ENCODE measurements at regions not wholly inside any gene's neighbourhood (a gene's known extent, or its start where the extent isn't known, plus 50 kb on each side); places are given as distances from the start of the nearest gene placed in this dataset.

DNA sequence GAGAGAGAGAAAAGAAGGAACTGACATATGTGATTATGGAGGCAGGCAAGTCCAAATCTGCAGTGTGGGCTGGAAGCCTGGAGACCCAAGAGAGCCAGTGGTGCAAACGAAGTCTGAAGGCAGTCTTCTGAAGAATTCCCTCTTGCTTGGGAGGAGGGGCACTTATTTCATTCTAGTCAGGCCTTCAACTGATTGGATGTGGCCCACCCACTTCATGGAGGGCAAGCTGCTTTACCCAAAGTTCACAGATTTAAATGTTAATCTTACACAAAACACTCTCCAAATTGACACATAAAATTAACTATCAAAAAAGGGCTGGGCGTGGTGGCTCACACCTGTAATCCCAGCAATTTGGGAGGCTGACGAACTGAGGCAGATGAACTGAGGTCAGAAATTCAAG, 103.5 kb upstream of the RAB3GAP2 start:
- 79% methylated on average over 3 of the region's 3 CpGs; no CpG with 5 or more reads in 1 of the 2 experiments for WGBS, 2 experiments (ENCODE audit: extremely low coverage in 1 of 2, insufficient coverage in 1 of 2, insufficient read length in 1 of 2, insufficient replicate concordance in 2 of 2, low coverage in 1 of 2, low lambda C conversion rate in 2 of 2, missing lambda C conversion rate in 1 of 2)
- Histone ChIP-seq H3K9ac (replicated peaks in 1 of 4; ENCODE audit: extremely low read depth in 1 of 4, low read depth in 3 of 4, low read length in 3 of 4) (no peak overlapping the region), H3K79me1 (ENCODE audit: low read depth, low read length) (no peaks in the 10 kb centered on the region), H3K14ac (ENCODE audit: insufficient read length) (no peak overlapping the region), H4K5ac (ENCODE audit: insufficient read length, low read depth, low read length) (no peak overlapping the region), H3K4me3 (ENCODE audit: extremely low read depth in 1 of 4, insufficient read depth in 2 of 4, low read depth in 3 of 4, low read length in 4 of 4) (no peak overlapping the region), H3K9me3 (ENCODE audit: insufficient read depth in 2 of 2, low read depth in 1 of 2, low read length in 1 of 2) (no peaks in the 10 kb centered on the region), H2BK20ac (ENCODE audit: low read length) (no peak overlapping the region), H4K8ac (ENCODE audit: extremely low read depth, insufficient read depth, low read length) (no peak overlapping the region), H3K4me1 (replicated peaks in 1 of 4; ENCODE audit: control insufficient read depth in 3 of 4, insufficient read depth in 4 of 4, low read length in 3 of 4) (peaks cover 0 to 2% (median 0%) of the 10 kb centered on the region in 4 experiments; a peak in 3 of 7 replicates), H2BK5ac (ENCODE audit: low read depth, low read length) (no peak overlapping the region), H3K56ac (replicated peaks; ENCODE audit: insufficient read length, low read depth, low read length) (no peak overlapping the region), H3K23me2 (ENCODE audit: low read depth, low read length) (no peaks in the 10 kb centered on the region), H2AFZ (ENCODE audit: low read length) (no peak overlapping the region), H3K4me2 (ENCODE audit: insufficient read depth in 1 of 2, low read depth in 2 of 2, low read length in 2 of 2) (no peak overlapping the region), H3K4ac (replicated peaks; ENCODE audit: insufficient read length, low read depth, low read length) (no peak overlapping the region), H3K27ac (ENCODE audit: low read depth, low read length) (no peak overlapping the region), H3K79me2 (ENCODE audit: control insufficient read depth in 1 of 2, insufficient read depth in 2 of 2, low read length in 2 of 2) (no peaks in the 10 kb centered on the region), H3K36me3 (ENCODE audit: control insufficient read depth in 2 of 4, insufficient read depth in 4 of 4, low read length in 3 of 4) (no peaks in the 10 kb centered on the region), H2AK5ac (ENCODE audit: low read depth, low read length) (no peak overlapping the region), H2BK120ac (replicated peaks; ENCODE audit: low read depth, low read length) (no peak overlapping the region), H4K20me1 (replicated peaks in 1 of 2; ENCODE audit: control insufficient read depth in 1 of 2, insufficient read depth in 2 of 2, low read length in 2 of 2) (no peaks in the 10 kb centered on the region), H2BK12ac (ENCODE audit: low read depth, low read length) (no peak overlapping the region), H4K91ac (replicated peaks; ENCODE audit: insufficient read length, low read length) (no peak overlapping the region), H3K18ac (ENCODE audit: extremely low read depth, low read length) (no peak overlapping the region), H3K23ac (ENCODE audit: insufficient read length) (no peak overlapping the region), H3K27me3 (replicated peaks in 1 of 4; ENCODE audit: control insufficient read depth in 3 of 4, extremely low read depth in 1 of 4, insufficient read depth in 3 of 4, low read length in 3 of 4) (no peaks in the 10 kb centered on the region), H2BK15ac (ENCODE audit: low read length) (no peak overlapping the region)
- FAIRE-seq = no peak
- TF ChIP-seq TCF12 (IDR thresholded peaks at IDR 0.05; ENCODE audit: low read depth, low read length) (no peak), FOSL1 (IDR thresholded peaks at IDR 0.05; ENCODE audit: insufficient read depth, low read depth, low read length) (no peak), SIRT6 (IDR thresholded peaks at IDR 0.05; ENCODE audit: low read length) (no peak), BACH1 (IDR thresholded peaks at IDR 0.05; ENCODE audit: low read length) (no peak), HDAC6 (IDR thresholded peaks at IDR 0.05; ENCODE audit: low read depth, low read length) (no peak), RXRA (IDR thresholded peaks at IDR 0.05; ENCODE audit: insufficient read depth, low read depth, low read length) (no peak), ATF2 (IDR thresholded peaks at IDR 0.05; ENCODE audit: low read length) (no peak), SIN3A (conservative IDR thresholded peaks at IDR 0.05 in 1 of 2, IDR thresholded peaks at IDR 0.05 in 1 of 2; ENCODE audit: low read depth in 1 of 2, low read length in 2 of 2) (no peak), KDM4A (IDR thresholded peaks at IDR 0.05; ENCODE audit: low read depth, low read length, severe bottlenecking) (no peak), TBP (IDR thresholded peaks at IDR 0.05; ENCODE audit: low read depth, low read length) (no peak), SP2 (IDR thresholded peaks at IDR 0.05; ENCODE audit: low read length) (no peak)
- DNase-seq (ENCODE audit: low read depth in 1 of 2, low spot score in 2 of 2) = no peak
- ChIA-PET CTCF (ENCODE audit: partially characterized antibody) (interaction anchor here (0.7 to 8.2 kb wide), 8 partner anchors 24 to 1011 kb away, joined by 3 to 45 read pairs (median 3); no protein-coding TSS in a partner anchor), POLR2A (ENCODE audit: partially characterized antibody) (interaction anchor here (0.6 kb wide), 1 partner anchor 154 kb away, joined by 3 read pairs; no protein-coding TSS in a partner anchor)

Data from H1 (cell line).